GM23338 (cell line): ENCODE measurements at regions not wholly inside any gene's neighbourhood (a gene's known extent, or its start where the extent isn't known, plus 50 kb on each side); places are given as distances from the start of the nearest gene placed in this dataset.

Source experiments
- ATAC-seq: fragments of 200-7000 bp; cut with Tn5 transposase; 3 replicates; pipeline ENCODE4 v1.9.1; 2020
- DNase-seq: peaks from one replicate; pipeline ENCODE4 v3.0.0-alpha.2; 2015; ENCODE audit warnings: low spot score
- H2AFZ ChIP-seq: fragments of 200-600 bp; sonication (generic); 2 replicates; pipeline ENCODE4 v1.8.0; 2016; ENCODE audit warnings: antibody characterized with exemption, mild to moderate bottlenecking, moderate library complexity
- H3F3A ChIP-seq: fragments of 200-600 bp; sonication (generic); replicated peaks from 2 replicates; pipeline ENCODE4 v1.8.0; 2017; ENCODE audit warnings: antibody characterized with exemption, mixed run types, low read depth
- H3K27ac ChIP-seq: fragments of 200-600 bp; sonication (generic); 2 replicates; pipeline ENCODE4 v1.6.1; 2016; ENCODE audit warnings: low read depth
- H3K27me3 ChIP-seq: fragments of 200-600 bp; sonication (generic); 2 replicates; pipeline ENCODE4 v1.8.0; 2016; ENCODE audit warnings: mild to moderate bottlenecking, mixed run types, moderate library complexity; ENCODE audit not compliant: insufficient read depth
- H3K36me3 ChIP-seq: fragments of 200-600 bp; sonication (generic); 2 replicates; pipeline ENCODE4 v1.8.0; 2016; ENCODE audit warnings: mild to moderate bottlenecking; ENCODE audit not compliant: insufficient read depth
- H3K4me1 ChIP-seq: fragments of 200-600 bp; sonication (generic); 2 replicates; pipeline ENCODE4 v1.8.0; 2016; ENCODE audit warnings: mild to moderate bottlenecking, moderate library complexity; ENCODE audit not compliant: insufficient read depth
- H3K4me2 ChIP-seq: fragments of 200-600 bp; sonication (generic); 2 replicates; pipeline ENCODE4 v1.7.1; 2017; ENCODE audit warnings: mixed run types
- H3K4me3 ChIP-seq: fragments of 200-600 bp; sonication (generic); 2 replicates; pipeline ENCODE4 v1.6.1; 2016; ENCODE audit warnings: mixed run types
- H3K79me2 ChIP-seq: fragments of 200-600 bp; sonication (generic); replicated peaks from 2 replicates; pipeline ENCODE4 v1.8.0; 2017; ENCODE audit warnings: mild to moderate bottlenecking; ENCODE audit not compliant: insufficient read depth
- H3K9me2 ChIP-seq: fragments of 200-600 bp; sonication (generic); 2 replicates; pipeline ENCODE4 v1.8.0; 2017; ENCODE audit not compliant: insufficient read depth
- H4K20me1 ChIP-seq: fragments of 200-600 bp; sonication (generic); replicated peaks from 2 replicates; pipeline ENCODE4 v1.8.0; 2017; ENCODE audit warnings: mild to moderate bottlenecking; ENCODE audit not compliant: insufficient read depth
- H3K27ac Mint-ChIP-seq: 2 replicates; pipeline ENCODE4 v1.8.0; 2020; ENCODE audit warnings: inconsistent platforms, mild to moderate bottlenecking, moderate library complexity, mixed read lengths
- H3K27me3 Mint-ChIP-seq: 3 replicates; pipeline ENCODE4 v1.8.0; 2022; ENCODE audit warnings: low read depth, mild to moderate bottlenecking, moderate library complexity, mixed read lengths, inconsistent platforms; ENCODE audit not compliant: insufficient read depth, poor library complexity
- H3K36me3 Mint-ChIP-seq: 3 replicates; pipeline ENCODE4 v1.8.0; 2021; ENCODE audit warnings: low read depth, mild to moderate bottlenecking, inconsistent platforms, moderate library complexity, mixed read lengths
- H3K4me1 Mint-ChIP-seq: 3 replicates; pipeline ENCODE4 v1.8.0; 2020; ENCODE audit warnings: mild to moderate bottlenecking, inconsistent platforms, mixed read lengths
- H3K4me3 Mint-ChIP-seq: 3 replicates; pipeline ENCODE4 v1.8.0; 2021; ENCODE audit warnings: moderate library complexity, mild to moderate bottlenecking, inconsistent platforms, mixed read lengths
- H3K9me3 Mint-ChIP-seq: 3 replicates; pipeline ENCODE4 v1.8.0; 2020; ENCODE audit warnings: moderate library complexity, mild to moderate bottlenecking, inconsistent platforms, mixed read lengths
- CREB1 ChIP-seq: fragments of 250-450 bp; sonication (Bioruptor Pico); IDR thresholded peaks from 2 replicates; pipeline ENCODE4 v1.5.0; 2020; ENCODE audit warnings: low read depth, mild to moderate bottlenecking, moderate library complexity
- EZH2 ChIP-seq: fragments of 200-600 bp; sonication (generic); IDR thresholded peaks from one replicate; pipeline ENCODE4 v1.8.0; 2017; ENCODE audit warnings: antibody characterized with exemption, mild to moderate bottlenecking, low read depth; ENCODE audit not compliant: unreplicated experiment
- EZH2phosphoT487 ChIP-seq: fragments of 200-600 bp; sonication (generic); IDR thresholded peaks from one replicate; pipeline ENCODE4 v1.8.1; 2018; ENCODE audit warnings: antibody characterized with exemption; ENCODE audit not compliant: unreplicated experiment
- JUNB ChIP-seq: IDR thresholded peaks from one replicate; pipeline ENCODE4 v1.6.1; 2016; ENCODE audit warnings: antibody characterized with exemption; ENCODE audit not compliant: unreplicated experiment
- NANOG ChIP-seq: IDR thresholded peaks from 2 replicates; pipeline ENCODE4 v1.6.1; 2016; ENCODE audit warnings: antibody characterized with exemption, borderline replicate concordance
- POLR2AphosphoS5 ChIP-seq: IDR thresholded peaks from 2 replicates; pipeline ENCODE4 v1.6.1; 2016; ENCODE audit warnings: antibody characterized with exemption, low read depth
- STAT1 ChIP-seq: IDR thresholded peaks from one replicate; pipeline ENCODE4 v1.6.1; 2016; ENCODE audit warnings: antibody characterized with exemption; ENCODE audit not compliant: unreplicated experiment
- ZNF114 ChIP-seq: fragments of 250-450 bp; sonication (Bioruptor Pico); IDR thresholded peaks from 2 replicates; pipeline ENCODE4 v1.5.0; 2020; ENCODE audit warnings: mild to moderate bottlenecking, moderate library complexity
- ZNF331 ChIP-seq: fragments of 250-450 bp; sonication (Bioruptor Pico); IDR thresholded peaks from 2 replicates; pipeline ENCODE4 v1.5.0; 2020; ENCODE audit warnings: low read depth, mild to moderate bottlenecking, moderate library complexity
- TF ChIP-seq, protein P1 (sequence below): IDR thresholded peaks from 2 replicates; pipeline ENCODE4 v1.6.1; 2016; ENCODE audit warnings: antibody characterized with exemption
- TF ChIP-seq, protein P2 (sequence below): fragments of 250-450 bp; sonication (Bioruptor Pico); IDR thresholded peaks from 2 replicates; pipeline ENCODE4 v1.5.0; 2020; ENCODE audit warnings: mild to moderate bottlenecking, moderate library complexity
- TF ChIP-seq, protein P3 (sequence below): IDR thresholded peaks from one replicate; pipeline ENCODE4 v1.6.1; 2018; ENCODE audit warnings: antibody characterized with exemption; ENCODE audit not compliant: unreplicated experiment
- TF ChIP-seq, protein P4 (sequence below), 2 experiments: fragments of 200-600 bp in 1 of 2; sonication (generic) in 1 of 2; conservative IDR thresholded peaks; 2 replicates each; pipeline versions ENCODE4 v1.5.1 to v1.6.1; 2016 to 2017; ENCODE audit warnings: antibody characterized with exemption in 2 of 2, low read depth in 2 of 2, mild to moderate bottlenecking in 2 of 2, moderate library complexity in 1 of 2

DNA sequence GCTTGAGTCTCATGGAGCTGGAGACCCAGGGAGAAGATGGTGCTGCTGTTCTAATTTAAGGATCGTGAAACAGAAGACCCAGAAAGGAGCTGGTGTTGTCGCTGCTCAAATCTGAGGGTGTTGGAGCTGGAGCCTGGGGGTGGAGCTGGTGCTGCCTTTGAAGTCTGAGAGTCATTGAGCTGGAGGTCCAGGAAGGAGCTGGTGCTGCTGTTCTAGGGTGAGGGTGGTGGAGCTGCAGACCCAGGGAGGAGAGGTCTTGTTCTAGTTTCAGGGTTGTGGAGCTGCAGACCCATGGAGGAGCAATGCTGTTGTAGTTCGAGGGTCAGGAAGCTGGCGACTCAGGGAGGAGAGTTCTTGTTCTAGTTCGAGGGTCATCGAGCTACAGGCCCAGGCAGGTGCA lies 84.1 kb upstream of the ZNF479 start:
- H3K79me2 ChIP-seq: no peaks in the 10 kb centered on the region
- no peaks in the 10 kb centered on the region for H3F3A ChIP-seq
- no peak overlapping the region for H3K27ac ChIP-seq
- H3K4me2 ChIP-seq: no peak overlapping the region
- no peaks in the 10 kb centered on the region for H3K9me2 ChIP-seq
- H3K36me3 ChIP-seq: no peaks in the 10 kb centered on the region
- peaks cover 25% of the 10 kb centered on the region for H3K27me3 Mint-ChIP-seq
- no peak overlapping the region for H3K27ac Mint-ChIP-seq
- H2AFZ ChIP-seq: no peak overlapping the region
- H4K20me1 ChIP-seq: no peaks in the 10 kb centered on the region
- no peak overlapping the region for H3K4me3 Mint-ChIP-seq
- H3K27me3 ChIP-seq: no peaks in the 10 kb centered on the region
- H3K4me3 ChIP-seq: no peak overlapping the region
- H3K36me3 Mint-ChIP-seq: peaks cover 85% of the 10 kb centered on the region
- H3K4me1 Mint-ChIP-seq: no peaks in the 10 kb centered on the region; the same call in 2 of the 3 replicates
- TF ChIP-seq, protein P1, sequence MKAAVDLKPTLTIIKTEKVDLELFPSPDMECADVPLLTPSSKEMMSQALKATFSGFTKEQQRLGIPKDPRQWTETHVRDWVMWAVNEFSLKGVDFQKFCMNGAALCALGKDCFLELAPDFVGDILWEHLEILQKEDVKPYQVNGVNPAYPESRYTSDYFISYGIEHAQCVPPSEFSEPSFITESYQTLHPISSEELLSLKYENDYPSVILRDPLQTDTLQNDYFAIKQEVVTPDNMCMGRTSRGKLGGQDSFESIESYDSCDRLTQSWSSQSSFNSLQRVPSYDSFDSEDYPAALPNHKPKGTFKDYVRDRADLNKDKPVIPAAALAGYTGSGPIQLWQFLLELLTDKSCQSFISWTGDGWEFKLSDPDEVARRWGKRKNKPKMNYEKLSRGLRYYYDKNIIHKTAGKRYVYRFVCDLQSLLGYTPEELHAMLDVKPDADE: no peak
- TF ChIP-seq, protein P2, sequence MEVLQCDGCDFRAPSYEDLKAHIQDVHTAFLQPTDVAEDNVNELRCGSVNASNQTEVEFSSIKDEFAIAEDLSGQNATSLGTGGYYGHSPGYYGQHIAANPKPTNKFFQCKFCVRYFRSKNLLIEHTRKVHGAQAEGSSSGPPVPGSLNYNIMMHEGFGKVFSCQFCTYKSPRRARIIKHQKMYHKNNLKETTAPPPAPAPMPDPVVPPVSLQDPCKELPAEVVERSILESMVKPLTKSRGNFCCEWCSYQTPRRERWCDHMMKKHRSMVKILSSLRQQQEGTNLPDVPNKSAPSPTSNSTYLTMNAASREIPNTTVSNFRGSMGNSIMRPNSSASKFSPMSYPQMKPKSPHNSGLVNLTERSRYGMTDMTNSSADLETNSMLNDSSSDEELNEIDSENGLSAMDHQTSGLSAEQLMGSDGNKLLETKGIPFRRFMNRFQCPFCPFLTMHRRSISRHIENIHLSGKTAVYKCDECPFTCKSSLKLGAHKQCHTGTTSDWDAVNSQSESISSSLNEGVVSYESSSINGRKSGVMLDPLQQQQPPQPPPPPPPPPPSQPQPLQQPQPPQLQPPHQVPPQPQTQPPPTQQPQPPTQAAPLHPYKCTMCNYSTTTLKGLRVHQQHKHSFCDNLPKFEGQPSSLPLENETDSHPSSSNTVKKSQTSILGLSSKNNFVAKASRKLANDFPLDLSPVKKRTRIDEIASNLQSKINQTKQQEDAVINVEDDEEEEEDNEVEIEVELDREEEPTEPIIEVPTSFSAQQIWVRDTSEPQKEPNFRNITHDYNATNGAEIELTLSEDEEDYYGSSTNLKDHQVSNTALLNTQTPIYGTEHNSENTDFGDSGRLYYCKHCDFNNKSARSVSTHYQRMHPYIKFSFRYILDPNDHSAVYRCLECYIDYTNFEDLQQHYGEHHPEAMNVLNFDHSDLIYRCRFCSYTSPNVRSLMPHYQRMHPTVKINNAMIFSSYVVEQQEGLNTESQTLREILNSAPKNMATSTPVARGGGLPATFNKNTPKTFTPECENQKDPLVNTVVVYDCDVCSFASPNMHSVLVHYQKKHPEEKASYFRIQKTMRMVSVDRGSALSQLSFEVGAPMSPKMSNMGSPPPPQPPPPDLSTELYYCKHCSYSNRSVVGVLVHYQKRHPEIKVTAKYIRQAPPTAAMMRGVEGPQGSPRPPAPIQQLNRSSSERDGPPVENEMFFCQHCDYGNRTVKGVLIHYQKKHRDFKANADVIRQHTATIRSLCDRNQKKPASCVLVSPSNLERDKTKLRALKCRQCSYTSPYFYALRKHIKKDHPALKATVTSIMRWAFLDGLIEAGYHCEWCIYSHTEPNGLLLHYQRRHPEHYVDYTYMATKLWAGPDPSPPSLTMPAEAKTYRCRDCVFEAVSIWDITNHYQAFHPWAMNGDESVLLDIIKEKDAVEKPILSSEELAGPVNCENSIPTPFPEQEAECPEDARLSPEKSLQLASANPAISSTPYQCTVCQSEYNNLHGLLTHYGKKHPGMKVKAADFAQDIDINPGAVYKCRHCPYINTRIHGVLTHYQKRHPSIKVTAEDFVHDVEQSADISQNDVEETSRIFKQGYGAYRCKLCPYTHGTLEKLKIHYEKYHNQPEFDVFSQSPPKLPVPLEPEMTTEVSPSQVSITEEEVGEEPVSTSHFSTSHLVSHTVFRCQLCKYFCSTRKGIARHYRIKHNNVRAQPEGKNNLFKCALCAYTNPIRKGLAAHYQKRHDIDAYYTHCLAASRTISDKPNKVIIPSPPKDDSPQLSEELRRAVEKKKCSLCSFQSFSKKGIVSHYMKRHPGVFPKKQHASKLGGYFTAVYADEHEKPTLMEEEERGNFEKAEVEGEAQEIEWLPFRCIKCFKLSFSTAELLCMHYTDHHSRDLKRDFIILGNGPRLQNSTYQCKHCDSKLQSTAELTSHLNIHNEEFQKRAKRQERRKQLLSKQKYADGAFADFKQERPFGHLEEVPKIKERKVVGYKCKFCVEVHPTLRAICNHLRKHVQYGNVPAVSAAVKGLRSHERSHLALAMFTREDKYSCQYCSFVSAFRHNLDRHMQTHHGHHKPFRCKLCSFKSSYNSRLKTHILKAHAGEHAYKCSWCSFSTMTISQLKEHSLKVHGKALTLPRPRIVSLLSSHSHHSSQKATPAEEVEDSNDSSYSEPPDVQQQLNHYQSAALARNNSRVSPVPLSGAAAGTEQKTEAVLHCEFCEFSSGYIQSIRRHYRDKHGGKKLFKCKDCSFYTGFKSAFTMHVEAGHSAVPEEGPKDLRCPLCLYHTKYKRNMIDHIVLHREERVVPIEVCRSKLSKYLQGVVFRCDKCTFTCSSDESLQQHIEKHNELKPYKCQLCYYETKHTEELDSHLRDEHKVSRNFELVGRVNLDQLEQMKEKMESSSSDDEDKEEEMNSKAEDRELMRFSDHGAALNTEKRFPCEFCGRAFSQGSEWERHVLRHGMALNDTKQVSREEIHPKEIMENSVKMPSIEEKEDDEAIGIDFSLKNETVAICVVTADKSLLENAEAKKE: no peak
- TF ChIP-seq ZNF331 (CRISPR knock-in tag) (no peak), POLR2AphosphoS5 (no peak), CREB1 (CRISPR knock-in tag) (no peak), ZNF114 (no peak), EZH2phosphoT487 (no peak), JUNB (no peak), NANOG (no peak), STAT1 (no peak), EZH2 (no peak)
- TF ChIP-seq, protein P3, sequence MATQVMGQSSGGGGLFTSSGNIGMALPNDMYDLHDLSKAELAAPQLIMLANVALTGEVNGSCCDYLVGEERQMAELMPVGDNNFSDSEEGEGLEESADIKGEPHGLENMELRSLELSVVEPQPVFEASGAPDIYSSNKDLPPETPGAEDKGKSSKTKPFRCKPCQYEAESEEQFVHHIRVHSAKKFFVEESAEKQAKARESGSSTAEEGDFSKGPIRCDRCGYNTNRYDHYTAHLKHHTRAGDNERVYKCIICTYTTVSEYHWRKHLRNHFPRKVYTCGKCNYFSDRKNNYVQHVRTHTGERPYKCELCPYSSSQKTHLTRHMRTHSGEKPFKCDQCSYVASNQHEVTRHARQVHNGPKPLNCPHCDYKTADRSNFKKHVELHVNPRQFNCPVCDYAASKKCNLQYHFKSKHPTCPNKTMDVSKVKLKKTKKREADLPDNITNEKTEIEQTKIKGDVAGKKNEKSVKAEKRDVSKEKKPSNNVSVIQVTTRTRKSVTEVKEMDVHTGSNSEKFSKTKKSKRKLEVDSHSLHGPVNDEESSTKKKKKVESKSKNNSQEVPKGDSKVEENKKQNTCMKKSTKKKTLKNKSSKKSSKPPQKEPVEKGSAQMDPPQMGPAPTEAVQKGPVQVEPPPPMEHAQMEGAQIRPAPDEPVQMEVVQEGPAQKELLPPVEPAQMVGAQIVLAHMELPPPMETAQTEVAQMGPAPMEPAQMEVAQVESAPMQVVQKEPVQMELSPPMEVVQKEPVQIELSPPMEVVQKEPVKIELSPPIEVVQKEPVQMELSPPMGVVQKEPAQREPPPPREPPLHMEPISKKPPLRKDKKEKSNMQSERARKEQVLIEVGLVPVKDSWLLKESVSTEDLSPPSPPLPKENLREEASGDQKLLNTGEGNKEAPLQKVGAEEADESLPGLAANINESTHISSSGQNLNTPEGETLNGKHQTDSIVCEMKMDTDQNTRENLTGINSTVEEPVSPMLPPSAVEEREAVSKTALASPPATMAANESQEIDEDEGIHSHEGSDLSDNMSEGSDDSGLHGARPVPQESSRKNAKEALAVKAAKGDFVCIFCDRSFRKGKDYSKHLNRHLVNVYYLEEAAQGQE: no peak
- TF ChIP-seq, protein P4, sequence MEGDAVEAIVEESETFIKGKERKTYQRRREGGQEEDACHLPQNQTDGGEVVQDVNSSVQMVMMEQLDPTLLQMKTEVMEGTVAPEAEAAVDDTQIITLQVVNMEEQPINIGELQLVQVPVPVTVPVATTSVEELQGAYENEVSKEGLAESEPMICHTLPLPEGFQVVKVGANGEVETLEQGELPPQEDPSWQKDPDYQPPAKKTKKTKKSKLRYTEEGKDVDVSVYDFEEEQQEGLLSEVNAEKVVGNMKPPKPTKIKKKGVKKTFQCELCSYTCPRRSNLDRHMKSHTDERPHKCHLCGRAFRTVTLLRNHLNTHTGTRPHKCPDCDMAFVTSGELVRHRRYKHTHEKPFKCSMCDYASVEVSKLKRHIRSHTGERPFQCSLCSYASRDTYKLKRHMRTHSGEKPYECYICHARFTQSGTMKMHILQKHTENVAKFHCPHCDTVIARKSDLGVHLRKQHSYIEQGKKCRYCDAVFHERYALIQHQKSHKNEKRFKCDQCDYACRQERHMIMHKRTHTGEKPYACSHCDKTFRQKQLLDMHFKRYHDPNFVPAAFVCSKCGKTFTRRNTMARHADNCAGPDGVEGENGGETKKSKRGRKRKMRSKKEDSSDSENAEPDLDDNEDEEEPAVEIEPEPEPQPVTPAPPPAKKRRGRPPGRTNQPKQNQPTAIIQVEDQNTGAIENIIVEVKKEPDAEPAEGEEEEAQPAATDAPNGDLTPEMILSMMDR (conservative IDR thresholded peaks at IDR 0.05; ENCODE audit: low read depth in 2 of 2): no peak
- ATAC-seq: no peak
- DNase-seq: no peak
- peaks cover 100% of the 10 kb centered on the region for H3K9me3 Mint-ChIP-seq
- no peaks in the 10 kb centered on the region for H3K4me1 ChIP-seq
